GM12873 (cell line): ENCODE measurements at regions not wholly inside any gene's neighbourhood (a gene's known extent, or its start where the extent isn't known, plus 50 kb on each side); places are given as distances from the start of the nearest gene placed in this dataset.

Source experiments
- CTCF ChIP-seq: IDR thresholded peaks from 2 replicates; pipeline ENCODE4 v1.5.1; 2012; ENCODE audit warnings: low read depth, mild to moderate bottlenecking, moderate library complexity, low read length, control low read depth; ENCODE audit not compliant: insufficient read depth; ENCODE audit errors: missing control alignments

GRCh38 chr15:25182736-25183445 is 228.1 kb downstream of the SNRPN start:
- TF ChIP-seq CTCF = no peak

- TF ChIP-seq CTCF = no peak
Observed at GRCh38 chr15:25183581-25184251, 228.9 kb downstream of the SNRPN start.

- no peak for TF ChIP-seq CTCF
Observed at GRCh38 chr15:25184356-25185155, 229.8 kb downstream of the SNRPN start.

- no peak for TF ChIP-seq CTCF
Observed at GRCh38 chr15:25185156-25185710, 230.4 kb downstream of the SNRPN start.

GRCh38 chr15:25185791-25186190 is 231.0 kb downstream of the SNRPN start:
- no peak for TF ChIP-seq CTCF

- TF ChIP-seq CTCF = no peak
Observed at GRCh38 chr15:25186411-25186810, 231.6 kb downstream of the SNRPN start.

GRCh38 chr15:25186906-25187645 is 232.3 kb downstream of the SNRPN start:
- TF ChIP-seq CTCF = no peak
